GM13977 (cell line): ENCODE measurements at regions not wholly inside any gene's neighbourhood (a gene's known extent, or its start where the extent isn't known, plus 50 kb on each side); places are given as distances from the start of the nearest gene placed in this dataset.

Source experiments
- DNase-seq: peaks from one replicate; pipeline ENCODE4 v3.0.0; 2012; ENCODE audit warnings: low spot score
- in situ Hi-C: fragments of 300-500 bp; cut with MboI; formaldehyde crosslinking; loops from one replicate; pipeline ENCODE4 v1.12.0; 2022; ENCODE audit warnings: low sequenced_read_pairs, low pct_unique_long_range_greater_than_20kb, mixed read lengths, inconsistent platforms; ENCODE audit not compliant: unreplicated experiment
- TF ChIP-seq, protein P1 (sequence below): IDR thresholded peaks from 2 replicates; pipeline ENCODE4 v1.5.1; 2012; ENCODE audit warnings: mild to moderate bottlenecking, control low read depth; ENCODE audit not compliant: insufficient read depth; ENCODE audit errors: extremely low read depth, missing control alignments

DNA sequence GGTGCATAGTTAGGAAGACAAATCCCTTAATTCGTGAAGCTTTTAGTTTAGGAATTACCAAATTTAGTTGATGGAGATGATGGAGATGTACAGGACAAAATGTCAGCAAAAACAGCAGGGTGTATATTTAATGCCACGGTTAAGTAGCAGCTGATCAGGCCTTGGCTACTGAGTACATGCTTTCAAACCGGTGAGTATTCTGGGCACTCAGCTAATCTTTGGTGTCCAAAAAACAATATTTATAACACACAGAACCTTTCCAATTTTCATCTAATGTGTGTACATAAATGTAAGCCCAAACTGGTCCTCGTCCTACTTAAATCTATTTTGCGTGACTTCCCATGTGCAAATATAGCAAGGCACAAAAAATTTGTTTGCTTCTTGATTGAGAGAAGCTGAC, 703.4 kb upstream of the LINC00305 start:
- in situ Hi-C loops, result no loop called here
- TF ChIP-seq, protein P1, sequence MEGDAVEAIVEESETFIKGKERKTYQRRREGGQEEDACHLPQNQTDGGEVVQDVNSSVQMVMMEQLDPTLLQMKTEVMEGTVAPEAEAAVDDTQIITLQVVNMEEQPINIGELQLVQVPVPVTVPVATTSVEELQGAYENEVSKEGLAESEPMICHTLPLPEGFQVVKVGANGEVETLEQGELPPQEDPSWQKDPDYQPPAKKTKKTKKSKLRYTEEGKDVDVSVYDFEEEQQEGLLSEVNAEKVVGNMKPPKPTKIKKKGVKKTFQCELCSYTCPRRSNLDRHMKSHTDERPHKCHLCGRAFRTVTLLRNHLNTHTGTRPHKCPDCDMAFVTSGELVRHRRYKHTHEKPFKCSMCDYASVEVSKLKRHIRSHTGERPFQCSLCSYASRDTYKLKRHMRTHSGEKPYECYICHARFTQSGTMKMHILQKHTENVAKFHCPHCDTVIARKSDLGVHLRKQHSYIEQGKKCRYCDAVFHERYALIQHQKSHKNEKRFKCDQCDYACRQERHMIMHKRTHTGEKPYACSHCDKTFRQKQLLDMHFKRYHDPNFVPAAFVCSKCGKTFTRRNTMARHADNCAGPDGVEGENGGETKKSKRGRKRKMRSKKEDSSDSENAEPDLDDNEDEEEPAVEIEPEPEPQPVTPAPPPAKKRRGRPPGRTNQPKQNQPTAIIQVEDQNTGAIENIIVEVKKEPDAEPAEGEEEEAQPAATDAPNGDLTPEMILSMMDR, result no peak
- DNase-seq, result no peak

DNA sequence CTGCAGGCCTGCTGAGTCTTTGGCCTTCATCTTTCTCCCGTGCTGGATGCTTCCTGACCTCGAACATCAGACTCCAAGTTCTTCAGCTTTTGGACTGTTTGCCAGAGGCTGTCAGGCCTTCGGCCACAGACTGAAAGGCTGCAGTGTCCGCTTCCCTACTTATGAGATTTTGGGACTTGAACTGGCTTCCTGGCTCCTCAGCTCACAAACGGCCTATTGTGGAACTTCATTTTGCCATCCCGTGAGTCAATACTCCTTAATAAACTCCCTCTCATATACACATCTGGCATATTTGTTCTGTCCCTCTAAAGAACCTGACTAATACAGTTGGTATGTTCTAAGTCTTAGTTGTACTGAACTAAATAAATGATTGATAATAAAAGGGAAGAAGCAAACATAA, 702.8 kb upstream of the LINC00305 start:
- TF ChIP-seq, protein P1, result no peak
- DNase-seq, result no peak
- in situ Hi-C loops, result no loop called here

DNA sequence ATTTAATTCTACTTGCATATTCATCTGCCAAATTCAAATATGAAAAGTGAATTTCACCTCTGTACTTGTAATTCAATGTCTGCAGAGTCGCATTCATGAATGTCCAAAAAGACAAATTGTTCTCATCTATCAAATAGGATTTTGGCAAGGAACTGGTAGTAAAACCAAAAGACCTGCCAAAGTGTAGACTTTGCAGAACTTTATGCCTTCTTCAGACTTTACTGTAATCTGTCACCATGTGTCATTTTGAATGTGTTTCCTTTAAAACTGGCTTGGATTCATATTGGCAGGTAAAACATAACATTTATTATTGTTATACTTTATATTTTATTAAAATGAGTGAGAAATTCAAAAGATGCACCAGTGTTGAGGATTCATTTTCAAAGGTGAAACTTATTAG, 701.9 kb upstream of the LINC00305 start:
- no peak for DNase-seq
- TF ChIP-seq, protein P1, result no peak
- in situ Hi-C loops, result no loop called here

DNA sequence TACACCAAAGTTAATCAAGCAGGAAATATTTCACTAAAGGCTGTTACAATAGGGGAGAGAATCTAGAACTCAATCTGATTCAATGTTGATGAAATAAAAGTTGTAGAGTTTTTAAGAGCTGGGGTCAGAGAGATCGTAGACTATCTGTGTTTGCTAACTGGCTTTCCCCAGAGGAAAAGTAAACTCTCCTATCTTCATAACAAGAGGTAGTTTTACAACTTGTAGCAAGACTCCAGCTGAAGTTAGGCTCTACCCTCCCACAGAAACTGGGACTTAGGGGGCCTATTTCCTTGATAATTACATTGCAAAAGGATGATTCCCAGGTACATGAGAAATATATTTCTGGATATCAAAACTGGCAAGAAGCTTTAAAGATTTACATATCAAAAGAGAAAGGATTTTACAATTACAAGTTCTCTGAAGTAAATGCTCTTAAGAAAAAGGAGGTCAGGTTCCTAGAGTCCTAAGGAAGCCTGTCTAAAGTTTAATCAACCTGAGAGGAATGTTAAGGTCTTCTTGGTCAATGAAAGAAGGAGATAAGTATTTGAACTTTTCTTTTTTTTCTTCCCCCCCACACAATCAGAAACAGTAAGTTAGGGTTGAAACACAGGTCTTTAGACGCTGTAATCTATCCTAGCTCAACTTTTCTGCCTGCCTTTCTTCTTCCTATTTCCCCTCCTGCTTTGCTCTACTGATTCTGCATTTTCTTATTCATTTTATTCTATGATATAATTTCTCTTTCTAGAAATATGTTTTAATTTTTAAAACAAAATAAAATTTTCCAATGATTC, 692.2 kb upstream of the LINC00305 start:
- TF ChIP-seq, protein P1, result no peak
- DNase-seq, result no peak
- in situ Hi-C loops, result no loop called here

DNA sequence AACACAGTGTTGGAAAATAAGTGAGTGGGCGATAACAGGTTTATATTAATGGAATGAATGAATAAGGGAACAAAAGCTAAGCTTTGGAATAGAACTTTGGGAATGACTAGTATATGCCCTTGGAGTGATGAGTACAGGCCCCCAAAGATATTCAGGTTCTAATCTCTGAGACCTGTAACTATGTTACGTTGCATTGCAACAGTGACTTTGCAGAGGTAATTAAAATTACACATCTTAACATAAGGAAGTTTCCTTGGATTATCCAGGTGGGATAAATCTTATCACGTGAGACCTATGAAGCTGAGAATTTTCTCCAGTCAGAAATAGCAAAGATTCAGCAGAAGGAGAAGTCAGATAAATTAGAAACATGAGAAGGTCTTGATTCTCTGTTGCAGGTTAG, 661.5 kb upstream of the LINC00305 start:
- in situ Hi-C loops, result no loop called here
- no peak for DNase-seq
- TF ChIP-seq, protein P1, result no peak

DNA sequence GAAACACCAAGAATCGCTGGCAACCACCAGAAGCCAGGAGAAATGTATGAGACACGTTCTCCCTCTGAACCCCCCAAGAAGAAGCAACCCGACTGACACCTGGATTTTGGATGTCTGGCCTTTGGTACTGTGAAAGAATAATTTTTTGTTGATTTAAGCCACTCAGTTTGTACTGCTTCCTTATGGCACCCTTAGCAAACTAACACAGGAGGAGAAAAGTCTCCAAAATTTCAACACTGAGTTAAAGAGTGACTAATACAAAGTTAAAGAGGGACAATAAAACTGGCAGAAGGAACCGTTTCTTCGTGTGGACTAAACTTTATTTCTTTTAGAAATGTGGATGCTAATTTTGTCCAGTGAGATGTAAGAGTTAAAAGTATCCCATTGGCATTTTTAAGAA, 660.9 kb upstream of the LINC00305 start:
- in situ Hi-C loops, result no loop called here
- TF ChIP-seq, protein P1, result no peak
- DNase-seq, result no peak

DNA sequence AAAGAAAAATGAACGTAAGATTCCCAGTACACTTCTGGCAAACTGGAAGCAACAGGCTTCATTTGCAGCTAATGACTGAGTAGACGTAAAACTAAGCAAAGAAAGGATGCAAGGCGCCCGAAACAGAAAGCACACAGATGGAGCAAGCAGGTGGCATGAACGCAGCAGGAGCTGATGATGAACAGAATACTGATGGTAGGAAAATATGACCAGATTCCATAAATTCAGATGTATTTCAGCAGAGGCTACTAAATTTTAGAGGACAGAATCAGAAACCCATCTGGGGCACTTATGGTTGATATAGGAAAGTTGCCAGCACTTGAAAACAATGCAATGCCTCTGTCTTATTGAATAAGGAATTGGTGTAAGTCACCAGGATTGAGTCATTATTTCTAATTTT, 658.7 kb upstream of the LINC00305 start:
- TF ChIP-seq, protein P1, result no peak
- in situ Hi-C loops, result no loop called here
- DNase-seq, result no peak
